ENCODE measurements at regions not wholly inside any gene's neighbourhood (a gene's known extent, or its start where the extent isn't known, plus 50 kb on each side); places are given as distances from the start of the nearest gene placed in this dataset.

DNA sequence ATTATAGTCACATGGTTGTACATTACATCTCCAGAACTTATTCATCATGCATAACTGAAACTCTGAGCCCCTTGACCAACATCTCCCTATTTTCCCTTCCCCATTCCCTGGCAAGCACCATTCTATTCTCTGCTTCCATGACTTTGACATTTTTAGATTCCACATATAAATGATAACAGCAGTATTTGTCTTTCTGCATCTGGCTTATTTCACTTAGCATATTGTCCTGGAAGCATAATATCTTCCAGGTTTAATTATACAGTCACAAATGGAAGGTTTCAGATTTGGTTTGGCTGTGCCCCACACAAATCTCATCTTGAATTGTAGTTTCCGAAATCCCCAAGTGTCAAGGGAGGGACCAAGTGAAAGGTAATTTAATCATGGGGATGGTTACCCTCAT, 626.9 kb upstream of the PKDCC start:
- TF ChIP-seq, protein P1, sequence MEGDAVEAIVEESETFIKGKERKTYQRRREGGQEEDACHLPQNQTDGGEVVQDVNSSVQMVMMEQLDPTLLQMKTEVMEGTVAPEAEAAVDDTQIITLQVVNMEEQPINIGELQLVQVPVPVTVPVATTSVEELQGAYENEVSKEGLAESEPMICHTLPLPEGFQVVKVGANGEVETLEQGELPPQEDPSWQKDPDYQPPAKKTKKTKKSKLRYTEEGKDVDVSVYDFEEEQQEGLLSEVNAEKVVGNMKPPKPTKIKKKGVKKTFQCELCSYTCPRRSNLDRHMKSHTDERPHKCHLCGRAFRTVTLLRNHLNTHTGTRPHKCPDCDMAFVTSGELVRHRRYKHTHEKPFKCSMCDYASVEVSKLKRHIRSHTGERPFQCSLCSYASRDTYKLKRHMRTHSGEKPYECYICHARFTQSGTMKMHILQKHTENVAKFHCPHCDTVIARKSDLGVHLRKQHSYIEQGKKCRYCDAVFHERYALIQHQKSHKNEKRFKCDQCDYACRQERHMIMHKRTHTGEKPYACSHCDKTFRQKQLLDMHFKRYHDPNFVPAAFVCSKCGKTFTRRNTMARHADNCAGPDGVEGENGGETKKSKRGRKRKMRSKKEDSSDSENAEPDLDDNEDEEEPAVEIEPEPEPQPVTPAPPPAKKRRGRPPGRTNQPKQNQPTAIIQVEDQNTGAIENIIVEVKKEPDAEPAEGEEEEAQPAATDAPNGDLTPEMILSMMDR (IDR thresholded peaks at IDR 0.05): no peak
- no peaks in the 10 kb centered on the region for H3K4me1 Mint-ChIP-seq (ENCODE audit: low read depth)
- no peak overlapping the region for H3K4me3 Mint-ChIP-seq
- DNase-seq: no peak
- H3K9me3 Mint-ChIP-seq: peaks cover 16% of the 10 kb centered on the region
- H3K27me3 Mint-ChIP-seq (ENCODE audit: insufficient read depth): no peaks in the 10 kb centered on the region
- H3K27ac Mint-ChIP-seq: no peak overlapping the region
- H3K36me3 Mint-ChIP-seq (ENCODE audit: low read depth): no peaks in the 10 kb centered on the region

DNA sequence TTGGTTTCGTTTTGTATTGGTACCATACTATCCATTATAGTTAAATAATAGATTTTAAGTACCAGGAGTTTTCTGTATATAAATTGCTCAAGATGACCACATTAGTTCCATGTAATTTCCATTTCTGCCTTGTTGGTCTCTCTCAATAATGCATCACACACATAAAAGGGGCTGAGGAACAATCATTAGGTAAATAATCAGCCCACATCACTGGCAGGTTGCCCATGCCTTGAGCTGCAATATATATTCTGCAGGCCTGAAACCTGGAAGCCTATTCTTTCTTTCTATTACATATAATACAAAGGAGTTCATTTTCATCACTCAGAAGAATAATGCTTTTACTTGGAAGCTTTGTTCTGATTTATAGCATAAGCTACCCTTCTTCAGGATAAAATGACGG, 616.1 kb upstream of the PKDCC start:
- Mint-ChIP-seq H3K36me3 (ENCODE audit: low read depth) (no peaks in the 10 kb centered on the region), H3K4me1 (ENCODE audit: low read depth) (no peaks in the 10 kb centered on the region), H3K9me3 (peaks cover 30% of the 10 kb centered on the region), H3K27ac (no peak overlapping the region), H3K4me3 (no peak overlapping the region), H3K27me3 (ENCODE audit: insufficient read depth) (no peaks in the 10 kb centered on the region)
- TF ChIP-seq, protein P1 (IDR thresholded peaks at IDR 0.05): no peak
- no peak for DNase-seq

DNA sequence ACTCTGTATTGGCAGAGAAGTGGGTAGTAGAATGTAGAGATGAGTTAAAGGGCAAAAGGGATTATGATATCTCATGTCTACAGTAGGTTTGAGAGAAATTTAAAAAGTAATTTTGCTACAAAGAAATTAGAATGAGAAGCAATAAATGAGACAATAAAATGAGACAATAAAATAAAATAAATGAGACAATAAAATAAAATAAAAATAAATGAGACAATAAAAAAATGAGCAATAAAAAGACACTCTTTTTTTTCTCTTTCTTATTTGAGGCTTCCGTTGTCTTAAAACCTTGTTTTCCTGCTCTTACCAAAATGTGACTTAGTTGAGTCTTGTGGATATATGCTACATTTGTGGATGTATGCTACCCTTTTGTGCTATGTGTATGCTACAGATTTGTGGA, 615.4 kb upstream of the PKDCC start:
- H3K27me3 Mint-ChIP-seq (ENCODE audit: insufficient read depth): no peaks in the 10 kb centered on the region
- peaks cover 35% of the 10 kb centered on the region for H3K9me3 Mint-ChIP-seq
- no peaks in the 10 kb centered on the region for H3K4me1 Mint-ChIP-seq (ENCODE audit: low read depth)
- DNase-seq: no peak
- H3K27ac Mint-ChIP-seq: no peak overlapping the region
- no peaks in the 10 kb centered on the region for H3K36me3 Mint-ChIP-seq (ENCODE audit: low read depth)
- H3K4me3 Mint-ChIP-seq: no peak overlapping the region
- TF ChIP-seq, protein P1 (IDR thresholded peaks at IDR 0.05): no peak

DNA sequence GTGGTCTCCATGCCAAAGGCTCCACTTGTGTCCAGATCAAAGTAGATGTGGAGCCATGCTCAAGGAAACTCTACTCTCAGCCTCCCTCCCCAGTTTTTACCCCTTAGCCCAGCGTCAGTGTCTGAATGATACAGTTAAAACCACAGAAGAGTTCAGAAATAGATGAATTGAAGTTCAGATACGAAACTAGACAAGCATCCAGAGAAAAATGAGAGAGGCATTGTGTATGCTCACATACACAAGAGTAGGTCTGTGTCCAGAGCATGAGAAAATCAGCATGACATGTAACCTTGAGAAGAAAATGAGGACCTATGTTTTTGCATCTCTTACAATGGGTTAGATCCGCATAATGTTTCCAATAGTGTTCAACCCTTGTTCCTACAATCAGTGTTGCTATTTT, 612.8 kb upstream of the PKDCC start:
- Mint-ChIP-seq H3K4me1 (ENCODE audit: low read depth) (no peaks in the 10 kb centered on the region), H3K9me3 (peaks cover 38% of the 10 kb centered on the region), H3K27ac (no peak overlapping the region), H3K36me3 (ENCODE audit: low read depth) (no peaks in the 10 kb centered on the region), H3K27me3 (ENCODE audit: insufficient read depth) (no peaks in the 10 kb centered on the region), H3K4me3 (no peak overlapping the region)
- TF ChIP-seq, protein P1 (IDR thresholded peaks at IDR 0.05): no peak
- no peak for DNase-seq

DNA sequence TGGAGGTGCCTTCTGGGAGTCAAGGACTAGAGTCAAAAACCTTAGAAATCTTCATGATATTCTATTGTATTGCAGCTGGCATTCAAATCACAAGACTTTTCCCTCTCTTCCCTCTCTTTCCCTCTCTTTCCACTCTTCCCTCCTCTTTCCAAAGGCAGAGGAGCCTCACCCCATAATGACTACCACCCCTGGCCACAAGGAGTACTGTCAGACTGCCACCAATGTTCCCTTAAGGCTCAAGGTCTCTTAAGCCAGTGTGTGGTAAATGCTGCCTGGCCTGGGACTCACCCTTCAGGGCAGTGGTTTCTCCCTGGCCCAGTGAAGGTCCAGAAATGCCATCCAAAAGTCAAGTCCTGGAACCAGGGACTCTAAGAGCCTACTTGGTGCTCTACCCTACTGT, 605.9 kb upstream of the PKDCC start:
- no peak for DNase-seq
- no peaks in the 10 kb centered on the region for H3K4me1 Mint-ChIP-seq (ENCODE audit: low read depth)
- TF ChIP-seq, protein P1 (IDR thresholded peaks at IDR 0.05): no peak
- H3K4me3 Mint-ChIP-seq: no peak overlapping the region
- H3K27ac Mint-ChIP-seq: no peak overlapping the region
- H3K9me3 Mint-ChIP-seq: peaks cover 23% of the 10 kb centered on the region
- no peaks in the 10 kb centered on the region for H3K36me3 Mint-ChIP-seq (ENCODE audit: low read depth)
- H3K27me3 Mint-ChIP-seq (ENCODE audit: insufficient read depth): no peaks in the 10 kb centered on the region

DNA sequence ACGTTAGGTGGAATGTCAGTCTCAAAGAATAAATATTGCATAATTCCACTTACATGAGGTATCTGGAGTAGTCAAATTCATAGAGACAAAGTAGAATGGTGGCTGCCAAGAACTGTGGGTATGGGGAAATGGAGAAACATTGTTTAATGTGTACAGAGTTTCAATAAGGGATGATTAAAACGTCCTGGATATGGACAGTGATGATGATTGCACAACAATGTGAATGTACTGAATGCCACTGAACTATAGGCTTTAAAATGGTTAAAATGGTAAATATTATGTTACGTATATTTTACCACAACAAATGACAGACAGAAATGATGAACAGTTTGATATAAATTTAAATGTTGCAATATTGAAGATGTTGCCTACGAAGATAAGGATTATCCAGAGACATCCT, 602.0 kb upstream of the PKDCC start:
- TF ChIP-seq, protein P1 (IDR thresholded peaks at IDR 0.05): no peak
- Mint-ChIP-seq H3K36me3 (ENCODE audit: low read depth) (no peaks in the 10 kb centered on the region), H3K27ac (no peak overlapping the region), H3K9me3 (peaks cover 24% of the 10 kb centered on the region), H3K27me3 (ENCODE audit: insufficient read depth) (no peaks in the 10 kb centered on the region), H3K4me1 (ENCODE audit: low read depth) (no peaks in the 10 kb centered on the region), H3K4me3 (no peak overlapping the region)
- DNase-seq: no peak

Measured in HFFc6 (cell line).